ENCODE measurements at regions not wholly inside any gene's neighbourhood (a gene's known extent, or its start where the extent isn't known, plus 50 kb on each side); places are given as distances from the start of the nearest gene placed in this dataset.

- DNase-seq (ENCODE audit: low read depth in 2 of 2) = no peak
Observed at GRCh38 chrX:10900585-10901289, 210.4 kb upstream of the HCCS start.

DNA sequence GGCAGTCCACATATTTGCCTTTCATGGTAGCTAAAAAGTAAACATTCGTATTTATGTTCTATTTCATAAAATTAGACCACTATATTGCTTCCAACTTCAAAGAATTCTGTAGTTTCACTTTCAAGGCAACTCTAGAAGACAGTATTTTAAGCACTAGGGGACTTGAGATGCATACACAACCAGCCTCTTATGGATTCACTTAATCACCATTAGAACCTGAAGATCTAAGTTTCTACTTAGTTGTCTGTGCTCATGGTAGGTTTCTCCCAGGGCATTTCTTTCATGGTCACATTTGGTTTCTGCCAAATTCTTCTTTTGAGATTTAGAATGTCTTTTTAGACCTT is 209.9 kb upstream of the HCCS start:
- no peak for DNase-seq (ENCODE audit: low read depth in 2 of 2)

DNA sequence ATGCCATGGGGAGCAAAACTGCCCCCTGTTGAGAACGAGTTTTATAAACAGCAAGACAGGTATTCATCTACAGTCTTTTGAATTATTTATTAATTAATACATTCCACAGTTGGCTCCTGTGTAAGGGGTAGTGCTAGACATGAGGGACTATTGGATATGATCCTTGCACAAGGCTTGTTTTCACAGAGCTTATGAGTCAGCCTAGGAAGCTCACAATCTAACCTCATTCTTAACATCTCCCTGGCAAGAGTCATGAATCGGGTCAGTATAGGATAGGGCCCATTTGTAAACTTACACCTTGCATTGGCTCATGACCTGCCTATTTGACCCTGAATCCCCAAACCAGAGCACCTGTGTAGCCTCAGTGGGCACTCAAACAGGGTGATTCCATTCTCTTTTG is 209.1 kb upstream of the HCCS start:
- no peak for DNase-seq (ENCODE audit: low read depth in 2 of 2)

DNA sequence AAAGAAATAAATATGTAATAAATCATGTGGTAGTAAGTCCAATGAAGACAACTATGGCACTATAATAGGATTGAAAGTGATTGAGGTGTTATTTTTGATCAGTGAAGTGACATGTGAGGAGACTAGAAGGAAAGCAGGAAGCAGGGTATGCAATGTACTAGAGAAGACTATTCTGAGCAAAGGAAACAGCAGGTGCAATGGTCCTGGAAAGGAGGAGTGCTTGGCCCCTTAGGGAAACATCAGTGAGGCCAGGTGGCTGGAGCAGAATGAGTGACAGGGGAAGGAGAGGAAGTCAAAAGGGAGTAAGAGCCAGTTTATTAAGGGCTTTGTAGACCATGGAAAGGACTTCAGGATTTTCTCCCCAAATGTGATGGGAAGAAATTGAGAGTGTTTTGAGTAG is 207.6 kb upstream of the HCCS start:
- no peak for DNase-seq (ENCODE audit: low read depth in 2 of 2)

DNA sequence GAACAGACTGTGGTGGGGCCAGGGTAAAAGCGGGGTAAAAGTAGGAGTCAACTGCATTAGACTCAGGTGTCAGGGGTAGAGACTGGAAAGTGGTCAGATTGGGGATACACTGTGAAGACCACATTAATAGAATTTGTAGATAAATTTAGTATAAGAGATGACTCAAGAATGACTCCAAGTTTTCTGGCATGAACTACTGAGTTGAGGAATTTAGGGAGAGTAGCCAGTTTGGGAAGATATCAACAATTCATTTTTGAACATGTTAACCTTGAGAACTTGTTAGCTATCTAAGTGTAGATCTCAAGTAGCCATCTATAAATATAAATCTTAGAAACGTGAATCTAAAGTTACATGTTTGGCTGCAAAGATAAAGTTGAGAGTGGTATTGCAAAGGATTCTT is 206.9 kb upstream of the HCCS start:
- DNase-seq (ENCODE audit: low read depth in 2 of 2) = no peak

DNA sequence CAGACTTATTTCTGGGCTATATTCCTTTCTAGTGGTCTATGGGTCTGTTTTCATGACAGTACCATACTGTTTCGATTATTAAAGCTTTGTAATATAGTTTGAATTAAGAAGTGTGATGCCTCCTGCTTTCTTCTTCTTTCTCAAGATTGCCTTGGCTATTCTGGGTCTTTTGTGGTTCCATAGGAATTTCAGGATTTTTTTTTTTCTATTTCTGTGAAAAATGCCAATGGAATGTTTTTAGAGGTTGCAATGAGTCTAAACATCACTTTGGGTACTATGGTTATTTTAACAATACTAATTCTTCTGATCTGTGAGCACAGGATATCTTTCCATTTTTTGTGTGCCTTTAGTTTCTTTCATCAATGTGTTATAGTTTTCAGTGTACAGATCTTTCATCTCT is 204.3 kb upstream of the HCCS start:
- no peak for DNase-seq (ENCODE audit: low read depth in 2 of 2)

DNA sequence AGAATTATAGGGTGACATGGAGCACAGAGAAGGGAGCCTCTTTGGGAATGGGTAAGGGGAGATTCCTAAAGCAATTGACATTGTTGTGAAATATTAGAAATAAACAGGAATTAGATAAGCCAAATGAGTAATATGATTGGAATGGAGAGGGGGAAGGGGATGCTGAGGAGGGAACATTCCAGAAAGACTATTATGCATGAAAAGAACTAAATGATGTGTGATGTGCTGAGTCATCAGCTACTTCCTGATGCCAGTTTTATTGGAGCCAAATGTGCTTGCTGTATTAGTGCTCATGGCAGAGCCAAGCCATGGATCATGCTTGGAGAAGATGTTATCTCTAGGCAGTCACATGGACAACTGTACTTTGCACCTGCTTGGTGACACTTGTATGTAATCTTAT is 189.0 kb upstream of the HCCS start:
- no peak for DNase-seq (ENCODE audit: low read depth in 2 of 2)

DNA sequence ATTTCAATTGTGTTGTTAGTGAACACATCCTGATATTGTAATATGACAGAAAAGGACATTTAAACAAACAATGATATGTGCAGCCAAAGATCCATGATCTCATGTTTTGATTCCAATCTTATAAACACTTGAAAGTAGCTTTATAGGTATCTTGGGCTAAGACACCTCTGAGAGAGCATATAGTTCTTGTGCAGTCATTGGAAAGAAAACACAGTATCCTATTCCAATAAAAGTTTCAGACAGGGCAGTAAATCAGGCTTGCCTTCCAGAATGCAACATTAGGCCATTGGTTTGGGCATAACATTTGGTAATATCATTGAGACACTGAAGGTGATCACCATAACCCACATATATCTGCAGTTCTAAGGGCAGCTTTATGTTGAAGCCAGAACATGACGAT is 188.3 kb upstream of the HCCS start:
- DNase-seq (ENCODE audit: low read depth in 2 of 2) = no peak

- no peak for DNase-seq (ENCODE audit: low read depth in 2 of 2)
Observed at GRCh38 chrX:10923466-10923865, 187.7 kb upstream of the HCCS start.

DNA sequence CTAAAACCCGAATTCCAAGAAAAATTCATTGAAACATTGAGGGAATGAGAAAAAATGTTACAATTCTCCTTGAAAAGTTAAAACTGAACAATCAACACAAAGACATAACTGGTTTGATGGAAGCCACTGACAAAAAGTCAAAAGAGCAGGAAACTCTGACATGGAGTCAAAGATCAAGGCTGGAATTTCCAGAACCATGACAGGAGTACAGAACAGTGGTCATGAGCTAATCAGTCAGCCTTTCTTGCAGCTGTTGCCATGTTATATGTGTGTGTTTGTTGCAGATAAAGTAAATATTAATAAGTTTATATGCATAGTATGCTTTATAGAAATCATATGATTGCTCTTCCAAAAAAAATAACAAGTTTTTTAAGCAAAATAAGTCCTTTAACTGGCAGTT is 184.7 kb upstream of the HCCS start:
- DNase-seq (ENCODE audit: low read depth in 2 of 2) = no peak

GRCh38 chrX:10926891-10927290 is 184.2 kb upstream of the HCCS start:
- no peak for DNase-seq (ENCODE audit: low read depth in 2 of 2)

GRCh38 chrX:10929747-10930146 is 181.4 kb upstream of the HCCS start:
- no peak for DNase-seq (ENCODE audit: low read depth in 2 of 2)

DNA sequence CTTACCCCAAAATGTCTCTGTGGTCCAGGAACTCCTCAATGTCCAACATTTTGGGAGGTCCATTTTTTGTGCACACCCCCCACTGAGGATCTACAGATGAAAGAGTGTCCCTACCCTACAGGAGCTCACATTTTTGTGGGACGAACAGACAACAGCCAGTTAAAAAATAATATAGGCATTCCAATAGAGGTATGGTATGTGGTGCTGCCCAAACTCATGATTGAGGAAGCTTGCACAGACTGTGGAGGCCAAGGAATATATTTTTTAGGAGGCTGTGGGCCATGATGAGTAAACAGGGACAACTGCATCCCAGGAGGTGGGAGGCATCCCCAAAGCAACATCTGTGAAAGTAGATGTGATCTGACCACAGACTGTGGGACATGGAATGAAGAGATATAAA is 181.0 kb upstream of the HCCS start:
- DNase-seq (ENCODE audit: low read depth in 2 of 2) = no peak

DNA sequence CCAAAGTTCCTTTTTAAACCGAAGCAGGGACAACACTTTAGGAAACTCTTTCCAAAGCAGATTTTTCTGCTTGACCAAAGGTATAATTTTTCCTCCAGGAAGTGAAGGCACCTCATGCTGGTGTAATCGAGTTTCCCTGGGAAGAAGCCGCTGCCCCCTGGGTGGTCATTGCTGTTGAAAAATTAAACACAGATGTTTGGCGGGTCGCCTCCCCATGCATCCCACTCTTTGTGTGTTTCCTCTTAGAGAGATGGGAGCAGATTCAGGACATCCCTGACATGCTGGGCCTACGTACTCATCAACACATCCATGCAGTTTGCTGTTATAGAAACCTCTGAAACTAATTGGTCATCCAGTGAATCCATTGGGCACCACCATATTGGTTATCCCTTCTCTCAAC is 179.2 kb upstream of the HCCS start:
- no peak for DNase-seq (ENCODE audit: low read depth in 2 of 2)

DNA sequence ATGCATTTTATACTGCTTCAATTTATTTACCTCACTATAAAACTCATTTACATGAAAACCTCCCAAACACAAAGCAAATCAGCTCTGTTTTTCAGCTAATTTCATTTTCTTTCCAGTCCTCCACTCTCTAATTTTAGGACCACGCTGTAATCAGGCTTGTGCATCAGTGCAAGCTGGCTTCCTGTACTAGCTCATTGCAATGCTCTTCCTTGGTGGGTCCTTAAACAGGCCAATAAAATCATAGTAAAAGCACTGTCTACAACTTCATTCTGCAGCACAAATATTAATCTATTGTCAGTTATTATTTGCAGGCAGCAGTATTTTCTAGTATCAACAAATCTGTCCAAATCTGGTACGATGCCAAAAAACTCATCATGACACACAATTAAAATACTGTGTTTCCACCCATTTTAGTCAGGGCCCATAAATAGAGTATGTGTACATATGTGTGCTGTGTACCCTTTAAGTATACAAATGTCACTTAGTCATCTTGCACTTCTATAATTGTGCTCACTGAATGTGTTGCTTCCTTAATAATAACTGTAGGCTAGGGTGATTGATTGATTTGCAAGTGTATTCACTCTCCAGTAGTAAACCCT is 178.2 kb upstream of the HCCS start:
- no peak for DNase-seq (ENCODE audit: low read depth in 2 of 2)

GRCh38 chrX:10935501-10935900 is 175.6 kb upstream of the HCCS start:
- DNase-seq (ENCODE audit: low read depth in 2 of 2) = no peak

- DNase-seq (ENCODE audit: low read depth in 2 of 2) = no peak
Observed at GRCh38 chrX:10936976-10937375, 174.2 kb upstream of the HCCS start.

DNA sequence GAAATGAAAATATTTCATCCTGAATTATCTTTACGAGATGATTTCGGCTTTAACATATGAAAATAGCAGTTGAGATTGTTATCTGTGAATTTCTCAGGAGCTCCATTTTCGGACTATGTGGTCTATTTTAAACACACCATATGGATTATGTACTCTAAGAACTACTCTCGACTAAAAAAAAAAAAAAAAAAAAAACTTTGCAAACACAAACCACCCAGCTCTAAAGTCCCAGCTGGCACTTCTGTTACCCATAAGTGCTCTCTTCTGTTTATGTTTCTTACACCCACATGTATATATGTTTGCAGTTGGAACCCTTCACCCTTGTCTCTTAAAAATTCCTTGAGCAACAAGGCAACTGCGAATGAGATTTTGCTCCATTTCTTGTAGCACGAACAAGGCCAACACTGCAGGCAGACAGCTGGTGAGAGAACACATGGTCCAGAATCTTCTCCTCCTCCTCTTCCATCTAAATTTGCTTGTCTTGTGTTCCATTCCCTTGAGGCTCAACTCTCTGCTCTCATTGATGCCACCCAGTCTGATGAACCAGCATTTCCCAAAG is 172.7 kb upstream of the HCCS start:
- no peak for DNase-seq (ENCODE audit: low read depth in 2 of 2)

DNA sequence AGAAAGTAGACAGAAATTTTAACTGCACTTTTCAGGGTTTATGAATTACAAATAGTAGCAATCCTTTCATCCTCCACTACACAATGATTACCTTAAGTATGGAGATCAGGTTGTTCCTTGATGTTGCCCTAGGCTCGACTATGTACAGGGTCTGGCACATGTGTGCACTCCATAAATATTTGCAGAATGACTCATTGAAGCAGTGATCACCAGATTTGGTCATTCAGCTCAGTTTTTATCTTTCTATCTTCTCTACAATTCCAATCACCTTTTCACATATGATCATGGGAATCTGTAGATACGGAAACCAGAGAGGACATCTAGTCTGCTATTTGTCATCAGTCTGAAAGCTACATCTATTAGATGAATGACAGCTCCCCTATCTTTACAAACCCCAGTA is 171.7 kb upstream of the HCCS start:
- DNase-seq (ENCODE audit: low read depth in 2 of 2) = no peak

DNA sequence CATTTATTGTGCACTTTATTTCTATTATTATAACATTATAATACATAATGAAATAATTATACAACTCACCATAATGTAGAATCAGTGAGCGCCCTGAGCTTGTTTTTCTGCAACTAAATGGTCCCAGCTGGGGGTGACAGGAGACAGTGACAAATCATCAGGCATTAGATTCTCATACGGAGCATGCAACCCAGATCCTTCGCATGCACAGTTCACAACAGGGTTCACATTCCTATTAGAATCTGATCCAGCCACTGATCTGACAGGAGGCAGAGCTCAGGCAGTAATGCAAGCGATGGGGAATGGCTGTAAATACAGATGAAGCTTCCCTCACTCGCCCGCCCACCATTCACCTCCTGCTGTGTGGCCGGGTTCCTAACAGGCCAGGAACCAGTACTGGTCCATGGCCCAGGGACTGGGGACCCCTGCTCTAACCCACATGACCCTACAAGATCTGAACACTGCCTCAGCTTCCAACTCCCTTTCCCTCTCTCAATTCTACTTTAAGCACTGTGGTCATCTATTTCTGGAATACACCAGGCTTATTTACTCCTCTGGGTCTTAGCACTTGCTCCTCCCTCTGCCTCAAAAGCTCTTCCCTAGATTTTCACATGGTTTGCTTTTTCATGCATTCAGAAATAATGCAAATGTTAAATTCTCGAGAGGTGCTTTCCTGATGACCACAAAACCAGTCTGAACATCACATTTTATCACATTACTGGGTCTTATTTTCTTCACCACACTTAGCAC is 166.8 kb upstream of the HCCS start:
- DNase-seq (ENCODE audit: low read depth in 2 of 2) = no peak

DNA sequence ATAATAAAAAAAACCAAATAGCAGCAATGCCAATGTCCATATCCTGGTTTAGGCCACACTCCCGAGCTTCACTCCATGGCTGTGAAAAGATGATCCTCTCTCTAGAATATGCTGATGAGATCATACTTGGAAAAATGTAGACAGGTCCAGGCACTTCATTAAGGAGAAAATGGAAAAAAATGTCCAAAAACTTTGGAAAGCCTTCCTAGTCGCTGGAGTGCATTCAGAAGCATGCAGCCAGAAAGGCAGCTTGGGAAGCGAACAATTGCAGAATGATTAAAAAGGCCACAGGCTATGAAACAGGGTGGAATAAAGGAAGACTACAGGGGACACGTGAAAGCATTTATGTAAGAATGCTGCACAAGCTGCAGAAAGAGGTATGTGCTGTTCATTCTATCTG is 165.6 kb upstream of the HCCS start:
- DNase-seq (ENCODE audit: low read depth in 2 of 2) = no peak

DNA sequence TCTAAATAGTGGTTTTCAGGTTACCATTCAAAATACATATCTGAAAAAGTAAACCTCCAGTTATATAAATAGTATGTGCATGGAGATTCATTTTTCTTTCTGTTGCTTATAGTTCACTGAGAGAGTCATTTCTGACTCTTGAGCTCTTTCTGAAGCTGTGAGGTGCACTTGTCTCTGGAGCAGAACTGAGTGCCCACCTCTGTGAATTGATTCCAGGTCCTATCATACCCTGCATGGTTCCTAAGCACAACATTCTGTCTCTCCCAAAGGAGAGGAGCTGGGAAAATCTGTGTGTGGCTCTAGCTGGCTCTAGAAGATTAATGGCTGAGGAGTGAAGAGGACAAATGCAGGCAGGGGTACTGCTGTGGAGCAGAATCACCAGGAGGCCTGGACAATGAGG is 161.6 kb upstream of the HCCS start:
- no peak for DNase-seq (ENCODE audit: low read depth in 2 of 2)

GRCh38 chrX:10952619-10953018 is 158.5 kb upstream of the HCCS start:
- DNase-seq (ENCODE audit: low read depth in 2 of 2) = no peak

Measured in activated CD4-positive, alpha-beta T cell treated with anti-CD3 and anti-CD28 coated beads for 24 hours (primary cell).